GM23338 (cell line): ENCODE measurements at regions not wholly inside any gene's neighbourhood (a gene's known extent, or its start where the extent isn't known, plus 50 kb on each side); places are given as distances from the start of the nearest gene placed in this dataset.

Source experiments
- CREB1 ChIP-seq: fragments of 250-450 bp; sonication (Bioruptor Pico); IDR thresholded peaks from 2 replicates; pipeline ENCODE4 v1.5.0; 2020; ENCODE audit warnings: low read depth, mild to moderate bottlenecking, moderate library complexity
- CTCF ChIP-seq, 2 experiments: fragments of 200-600 bp in 1 of 2; sonication (generic) in 1 of 2; conservative IDR thresholded peaks; 2 replicates each; pipeline versions ENCODE4 v1.5.1 to v1.6.1; 2016 to 2017; ENCODE audit warnings: antibody characterized with exemption in 2 of 2, low read depth in 2 of 2, mild to moderate bottlenecking in 2 of 2, moderate library complexity in 1 of 2
- ETS1 ChIP-seq: IDR thresholded peaks from 2 replicates; pipeline ENCODE4 v1.6.1; 2016; ENCODE audit warnings: antibody characterized with exemption
- EZH2 ChIP-seq: fragments of 200-600 bp; sonication (generic); IDR thresholded peaks from one replicate; pipeline ENCODE4 v1.8.0; 2017; ENCODE audit warnings: antibody characterized with exemption, mild to moderate bottlenecking, low read depth; ENCODE audit not compliant: unreplicated experiment
- EZH2phosphoT487 ChIP-seq: fragments of 200-600 bp; sonication (generic); IDR thresholded peaks from one replicate; pipeline ENCODE4 v1.8.1; 2018; ENCODE audit warnings: antibody characterized with exemption; ENCODE audit not compliant: unreplicated experiment
- JUNB ChIP-seq: IDR thresholded peaks from one replicate; pipeline ENCODE4 v1.6.1; 2016; ENCODE audit warnings: antibody characterized with exemption; ENCODE audit not compliant: unreplicated experiment
- NANOG ChIP-seq: IDR thresholded peaks from 2 replicates; pipeline ENCODE4 v1.6.1; 2016; ENCODE audit warnings: antibody characterized with exemption, borderline replicate concordance
- POLR2AphosphoS5 ChIP-seq: IDR thresholded peaks from 2 replicates; pipeline ENCODE4 v1.6.1; 2016; ENCODE audit warnings: antibody characterized with exemption, low read depth
- REST ChIP-seq: IDR thresholded peaks from one replicate; pipeline ENCODE4 v1.6.1; 2018; ENCODE audit warnings: antibody characterized with exemption; ENCODE audit not compliant: unreplicated experiment
- ZNF114 ChIP-seq: fragments of 250-450 bp; sonication (Bioruptor Pico); IDR thresholded peaks from 2 replicates; pipeline ENCODE4 v1.5.0; 2020; ENCODE audit warnings: mild to moderate bottlenecking, moderate library complexity
- ZNF331 ChIP-seq: fragments of 250-450 bp; sonication (Bioruptor Pico); IDR thresholded peaks from 2 replicates; pipeline ENCODE4 v1.5.0; 2020; ENCODE audit warnings: low read depth, mild to moderate bottlenecking, moderate library complexity
- ZNF462 ChIP-seq: fragments of 250-450 bp; sonication (Bioruptor Pico); IDR thresholded peaks from 2 replicates; pipeline ENCODE4 v1.5.0; 2020; ENCODE audit warnings: mild to moderate bottlenecking, moderate library complexity

GRCh38 chr5:105947461-105947860 is 1723.3 kb downstream of the EFNA5 start:
- TF ChIP-seq EZH2 (no peak), EZH2phosphoT487 (no peak), ETS1 (no peak), CTCF (conservative IDR thresholded peaks at IDR 0.05; ENCODE audit: low read depth in 2 of 2) (no peak), POLR2AphosphoS5 (no peak), REST (no peak), ZNF331 (CRISPR knock-in tag) (no peak), CREB1 (no peak), JUNB (no peak), ZNF114 (CRISPR knock-in tag) (no peak), NANOG (no peak), ZNF462 (no peak)
